Cardiac muscle cell (in vitro differentiated cells and primary cell): ENCODE measurements at regions not wholly inside any gene's neighbourhood (a gene's known extent, or its start where the extent isn't known, plus 50 kb on each side); places are given as distances from the start of the nearest gene placed in this dataset.

Experiments used
- DNase-seq, 2 donors: peaks; one replicate each; pipeline versions ENCODE4 v3.0.0 to v3.0.0-alpha.2; 2010 to 2017; ENCODE audit warnings: low read depth in 1 of 2, low spot score in 1 of 2
- H3K27ac ChIP-seq: fragments of 200-600 bp; sonication (generic); 2 replicates; pipeline ENCODE4 v1.5.1; 2016
- H3K27me3 ChIP-seq: fragments of 200-600 bp; sonication (generic); 2 replicates; pipeline ENCODE4 v1.6.0; 2016; ENCODE audit warnings: control low read depth
- H3K36me3 ChIP-seq: fragments of 200-600 bp; sonication (generic); 2 replicates; pipeline ENCODE4 v1.5.1; 2016; ENCODE audit warnings: control low read depth
- H3K4me1 ChIP-seq: fragments of 200-600 bp; sonication (generic); 2 replicates; pipeline ENCODE4 v1.8.1; 2017; ENCODE audit warnings: low read depth, mild to moderate bottlenecking, mixed run types
- H3K4me3 ChIP-seq: fragments of 200-600 bp; sonication (generic); 2 replicates; pipeline ENCODE4 v1.5.1; 2016; ENCODE audit warnings: mild to moderate bottlenecking
- H3K9me3 ChIP-seq: fragments of 200-600 bp; sonication (generic); 2 replicates; pipeline ENCODE4 v1.5.1; 2017; ENCODE audit warnings: low read depth, mild to moderate bottlenecking, control low read depth
- TF ChIP-seq, protein P1 (sequence below): IDR thresholded peaks from 2 replicates; pipeline ENCODE4 v1.5.1; 2012; ENCODE audit warnings: low read depth, mild to moderate bottlenecking, low read length

DNA sequence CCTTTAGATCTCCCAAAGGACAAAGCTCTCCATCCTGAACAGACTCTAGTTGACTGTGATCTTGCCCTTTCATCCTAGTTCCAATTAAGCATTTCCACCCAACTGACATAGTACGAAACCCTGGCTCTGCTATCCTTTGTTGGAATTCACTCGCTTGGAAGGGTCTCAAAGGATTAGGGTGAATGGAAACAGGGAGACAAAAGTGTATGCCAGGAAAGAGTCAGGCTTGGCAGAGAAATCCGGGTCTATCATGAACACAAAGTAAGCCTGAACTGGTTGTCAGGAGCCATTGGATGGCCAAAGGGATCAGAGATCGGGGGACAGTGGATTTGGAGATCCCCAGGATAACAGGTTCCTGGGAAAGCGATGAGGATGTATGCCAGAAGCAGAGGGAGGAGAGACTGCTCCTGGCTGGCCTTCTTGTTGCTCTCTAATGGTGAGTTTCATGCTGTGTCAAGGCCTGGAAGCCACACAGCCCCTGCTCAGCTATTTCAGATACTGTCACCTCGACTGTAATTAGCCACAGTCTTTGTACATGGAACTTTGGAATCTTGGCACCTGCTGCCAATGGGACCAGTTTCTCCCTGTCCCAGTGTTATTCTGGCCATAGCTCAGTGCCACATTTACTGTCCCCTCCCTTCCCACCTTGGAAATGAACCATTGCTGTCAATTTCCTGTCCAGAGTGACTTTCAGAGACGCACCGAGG lies 1168.7 kb upstream of the AUTS2 start:
- no peaks in the 10 kb centered on the region for H3K27me3 ChIP-seq
- DNase-seq, result no peak
- H3K9me3 ChIP-seq, result no peaks in the 10 kb centered on the region
- H3K36me3 ChIP-seq, result no peaks in the 10 kb centered on the region
- TF ChIP-seq, protein P1, sequence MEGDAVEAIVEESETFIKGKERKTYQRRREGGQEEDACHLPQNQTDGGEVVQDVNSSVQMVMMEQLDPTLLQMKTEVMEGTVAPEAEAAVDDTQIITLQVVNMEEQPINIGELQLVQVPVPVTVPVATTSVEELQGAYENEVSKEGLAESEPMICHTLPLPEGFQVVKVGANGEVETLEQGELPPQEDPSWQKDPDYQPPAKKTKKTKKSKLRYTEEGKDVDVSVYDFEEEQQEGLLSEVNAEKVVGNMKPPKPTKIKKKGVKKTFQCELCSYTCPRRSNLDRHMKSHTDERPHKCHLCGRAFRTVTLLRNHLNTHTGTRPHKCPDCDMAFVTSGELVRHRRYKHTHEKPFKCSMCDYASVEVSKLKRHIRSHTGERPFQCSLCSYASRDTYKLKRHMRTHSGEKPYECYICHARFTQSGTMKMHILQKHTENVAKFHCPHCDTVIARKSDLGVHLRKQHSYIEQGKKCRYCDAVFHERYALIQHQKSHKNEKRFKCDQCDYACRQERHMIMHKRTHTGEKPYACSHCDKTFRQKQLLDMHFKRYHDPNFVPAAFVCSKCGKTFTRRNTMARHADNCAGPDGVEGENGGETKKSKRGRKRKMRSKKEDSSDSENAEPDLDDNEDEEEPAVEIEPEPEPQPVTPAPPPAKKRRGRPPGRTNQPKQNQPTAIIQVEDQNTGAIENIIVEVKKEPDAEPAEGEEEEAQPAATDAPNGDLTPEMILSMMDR, result no peak
- no peaks in the 10 kb centered on the region for H3K4me1 ChIP-seq
- H3K27ac ChIP-seq, result no peak overlapping the region
- no peak overlapping the region for H3K4me3 ChIP-seq

DNA sequence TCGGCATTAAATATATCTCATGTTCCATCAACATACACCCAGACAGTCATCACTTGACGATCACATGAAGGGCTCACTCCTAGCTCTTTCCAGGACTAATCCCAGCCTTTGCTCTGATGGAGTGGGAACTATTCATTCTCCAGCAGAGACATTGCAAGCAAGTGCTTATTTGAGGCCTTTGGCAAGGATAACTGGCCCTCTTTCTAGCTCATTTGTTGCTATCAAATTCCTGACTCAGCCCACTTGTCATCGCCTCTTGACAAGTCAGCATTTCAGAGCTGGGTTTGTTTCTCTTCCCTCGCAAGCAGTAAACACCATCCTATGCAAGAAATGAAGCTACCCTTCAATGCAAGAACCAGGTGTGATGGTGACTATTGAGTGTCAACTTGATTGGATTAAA lies 1165.7 kb upstream of the AUTS2 start:
- H3K36me3 ChIP-seq, result no peaks in the 10 kb centered on the region
- peak in 1 of 2 donors; percentile 78 for DNase-seq
- H3K9me3 ChIP-seq, result no peaks in the 10 kb centered on the region
- no peaks in the 10 kb centered on the region for H3K27me3 ChIP-seq
- H3K27ac ChIP-seq, result no peak overlapping the region
- TF ChIP-seq, protein P1, result no peak
- H3K4me1 ChIP-seq, result peaks cover 4% of the 10 kb centered on the region
- no peak overlapping the region for H3K4me3 ChIP-seq

DNA sequence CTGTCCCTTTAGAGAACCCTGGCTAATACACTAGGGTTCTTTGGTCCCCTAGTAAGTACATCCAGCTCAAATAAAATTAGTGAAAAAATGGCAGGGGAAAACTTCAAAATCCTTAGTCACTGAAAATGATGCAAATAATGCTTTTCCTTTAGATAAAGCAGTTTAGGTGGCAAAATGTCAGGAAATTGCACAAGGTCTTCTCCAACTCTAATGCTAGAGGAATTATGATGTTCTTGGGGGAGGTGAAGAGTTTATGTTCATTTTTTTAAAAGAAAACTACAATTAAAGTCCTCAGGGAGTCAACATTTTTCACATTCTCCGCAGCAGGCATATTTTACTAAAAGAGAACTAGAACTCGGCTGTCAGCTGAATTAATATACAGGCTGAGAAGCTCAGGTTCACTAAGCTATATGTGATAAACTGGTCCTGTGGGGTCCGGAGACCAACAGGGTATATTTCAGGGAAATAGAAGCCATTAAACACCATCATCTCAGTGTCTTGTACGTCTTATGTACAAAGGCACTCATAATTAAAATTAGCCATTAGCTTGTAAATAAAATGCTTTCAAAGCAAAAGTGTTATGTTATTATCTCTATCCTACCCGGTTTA lies 1164.7 kb upstream of the AUTS2 start:
- TF ChIP-seq, protein P1, result no peak
- peak in 1 of 2 donors; percentile 92 for DNase-seq
- Histone ChIP-seq H3K9me3 (no peaks in the 10 kb centered on the region), H3K36me3 (no peaks in the 10 kb centered on the region), H3K27me3 (no peaks in the 10 kb centered on the region), H3K4me3 (no peak overlapping the region), H3K4me1 (peaks cover 4% of the 10 kb centered on the region), H3K27ac (no peak overlapping the region)

DNA sequence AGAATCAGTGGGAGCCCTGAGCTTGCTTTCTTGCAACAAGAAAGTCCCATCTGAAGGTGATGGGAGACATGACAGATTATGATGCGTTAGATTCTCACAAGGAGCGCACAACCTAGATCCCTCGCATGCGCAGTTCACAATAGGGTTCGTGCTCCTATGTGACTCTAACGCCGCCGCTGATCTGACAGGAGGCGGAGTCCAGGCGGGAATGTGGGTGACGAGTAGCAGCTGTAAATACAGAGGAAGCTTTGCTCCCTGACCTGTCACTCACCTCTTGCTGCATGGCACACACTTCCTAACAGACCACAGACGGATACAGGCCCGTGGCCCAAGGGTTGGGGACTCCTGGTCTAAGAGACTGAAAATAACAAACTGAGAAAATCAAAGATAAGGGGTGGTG lies 1163.4 kb upstream of the AUTS2 start:
- H3K27ac ChIP-seq, result no peak overlapping the region
- H3K4me3 ChIP-seq, result no peak overlapping the region
- H3K36me3 ChIP-seq, result no peaks in the 10 kb centered on the region
- peak; percentile 57 to 59 for DNase-seq
- no peaks in the 10 kb centered on the region for H3K9me3 ChIP-seq
- H3K27me3 ChIP-seq, result no peaks in the 10 kb centered on the region
- H3K4me1 ChIP-seq, result peaks cover 4% of the 10 kb centered on the region
- TF ChIP-seq, protein P1, result no peak

DNA sequence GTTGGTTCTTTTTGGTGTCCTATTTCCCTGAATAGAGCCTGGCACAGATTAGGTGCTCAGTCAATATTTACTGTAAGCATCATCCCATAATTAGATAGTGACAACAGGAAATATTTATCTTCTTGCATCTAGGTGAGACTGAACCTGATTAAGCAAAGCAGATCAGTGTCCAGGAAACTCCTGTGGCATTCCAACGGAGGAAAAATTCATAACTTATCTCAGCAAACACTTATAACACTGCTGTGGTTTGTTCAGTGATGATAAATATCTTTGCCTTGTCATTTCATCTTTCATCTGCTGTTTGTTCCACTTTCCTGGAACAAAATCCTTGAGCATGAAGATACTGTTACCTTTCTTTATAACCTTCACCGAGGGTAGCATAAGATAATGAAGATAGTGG lies 1160.3 kb upstream of the AUTS2 start:
- Histone ChIP-seq H3K4me1 (peaks cover 4% of the 10 kb centered on the region), H3K27me3 (no peaks in the 10 kb centered on the region), H3K36me3 (no peaks in the 10 kb centered on the region), H3K4me3 (no peak overlapping the region), H3K9me3 (no peaks in the 10 kb centered on the region), H3K27ac (no peak overlapping the region)
- TF ChIP-seq, protein P1, result no peak
- DNase-seq, result no peak
